GM12892 (cell line): ENCODE measurements at regions not wholly inside any gene's neighbourhood (a gene's known extent, or its start where the extent isn't known, plus 50 kb on each side); places are given as distances from the start of the nearest gene placed in this dataset.
"Not testable (repeated sequence)": the region's sequence is repeated elsewhere in the genome, so short reads cannot be mapped to it uniquely, and the experiment has no call there.

Experiments used
- DNase-seq: peaks from one replicate; pipeline ENCODE4 v3.0.0; 2011; ENCODE audit not compliant: insufficient read length
- FAIRE-seq: peaks from 2 replicates; lab custom pipeline; 2011; peaks lifted over from hg19 to GRCh38; lab: Jason Lieb, UNC
- POLR2A ChIP-seq: IDR thresholded peaks from 2 replicates; pipeline ENCODE4 v1.6.1; 2011; ENCODE audit warnings: low read depth, low read length, control low read depth
- POLR2AphosphoS5 ChIP-seq: IDR thresholded peaks from 2 replicates; pipeline ENCODE4 v1.6.1; 2011; ENCODE audit warnings: low read depth, low read length, control low read depth
- TAF1 ChIP-seq: IDR thresholded peaks from 2 replicates; pipeline ENCODE4 v1.6.1; 2011; ENCODE audit warnings: low read depth, mild to moderate bottlenecking, control low read depth, low read length, borderline replicate concordance

DNA sequence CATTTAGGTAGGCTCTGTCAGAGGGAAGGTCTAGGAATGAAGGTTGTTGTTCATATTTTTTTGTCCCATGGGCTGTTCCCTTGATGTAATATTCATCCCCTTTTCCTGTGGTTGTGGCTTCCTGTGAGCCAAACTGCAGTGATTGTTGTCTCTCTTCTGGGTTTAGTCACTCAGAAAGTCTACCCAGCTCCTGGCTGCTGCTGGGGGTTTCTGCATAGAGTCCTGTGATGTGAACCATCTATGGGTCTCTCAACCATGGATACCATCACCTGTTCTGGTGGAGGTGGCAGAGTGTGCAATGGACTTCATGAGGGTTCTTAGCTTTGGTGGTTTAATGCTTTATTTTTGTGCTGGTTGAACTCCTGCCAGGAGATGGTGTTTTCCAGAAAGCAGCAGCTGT lies 122.8 kb downstream of the ZC4H2 start:
- DNase-seq = no peak
- FAIRE-seq = no peak
- TF ChIP-seq POLR2A = no peak
- TF ChIP-seq TAF1 = no peak

DNA sequence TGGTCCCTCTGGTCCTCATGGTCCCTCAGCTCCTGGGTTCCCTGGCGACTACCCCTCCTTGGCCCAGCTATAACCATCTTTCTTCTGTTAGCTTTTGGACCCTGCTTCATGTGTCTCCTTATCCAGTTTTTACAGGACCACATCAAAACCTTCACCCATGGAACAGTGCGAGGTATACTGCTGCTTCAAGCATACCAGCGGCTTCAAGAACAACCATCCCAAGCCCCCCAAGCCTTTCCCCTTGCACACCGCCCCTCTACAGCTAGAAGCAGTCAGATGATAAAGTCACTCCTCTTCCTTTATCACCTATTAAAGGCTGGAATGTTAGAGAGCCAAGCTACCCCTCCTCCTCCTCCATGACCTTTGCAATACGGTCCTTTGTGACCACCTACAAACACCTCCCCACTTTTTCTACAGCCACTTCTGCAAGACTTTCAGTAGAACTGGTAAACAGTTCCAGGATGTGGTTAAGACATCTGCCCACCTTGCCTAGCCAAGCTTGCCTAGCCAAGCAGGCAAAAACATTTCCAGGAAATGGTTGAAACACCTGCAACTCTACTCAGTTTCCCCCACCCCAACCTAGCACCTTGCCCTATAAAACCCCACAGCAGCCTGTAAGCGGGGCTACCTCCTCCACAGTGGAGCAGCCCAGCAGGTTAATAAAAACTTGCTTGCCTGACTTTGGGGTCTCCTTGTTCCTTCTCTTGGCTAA lies 125.7 kb downstream of the ZC4H2 start:
- TF ChIP-seq POLR2AphosphoS5 (no peak), TAF1 (no peak), POLR2A (no peak)
- FAIRE-seq = peak; percentile 95
- no peak for DNase-seq

DNA sequence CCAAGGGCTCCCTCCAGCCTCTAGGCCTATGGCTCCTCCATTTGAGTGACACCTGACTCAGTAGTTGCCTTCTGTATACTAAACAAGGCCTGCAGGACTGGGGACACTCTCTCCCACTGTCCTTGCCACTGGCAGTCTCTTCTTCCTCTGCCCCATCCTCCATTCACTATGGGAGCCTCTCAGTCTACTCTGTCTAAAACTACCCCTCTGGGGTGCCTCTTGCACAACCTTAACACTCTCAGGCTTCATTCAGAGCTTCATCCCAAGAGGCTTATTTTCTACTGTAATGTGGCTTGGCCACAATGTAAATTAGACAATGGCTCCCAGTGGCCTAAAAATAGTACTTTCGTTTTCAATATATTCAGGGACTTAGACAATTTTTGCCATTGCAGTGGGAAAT lies 133.0 kb downstream of the ZC4H2 start:
- peak; percentile 76 for FAIRE-seq
- no peak for DNase-seq

GRCh38 chrX:64842492-64842891 lies 133.8 kb downstream of the ZC4H2 start:
- FAIRE-seq (peak; percentile 89), DNase-seq (no peak)
- TF ChIP-seq POLR2AphosphoS5 (no peak), TAF1 (no peak), POLR2A (no peak)

More for the DNA sequence above, 133.0 kb downstream of the ZC4H2 start:
- TF ChIP-seq POLR2A (no peak), POLR2AphosphoS5 (no peak), TAF1 (no peak)

- DNase-seq = no peak
- no peak for FAIRE-seq
- TF ChIP-seq TAF1 (no peak), POLR2A (no peak), POLR2AphosphoS5 (no peak)
These were observed 170.6 kb downstream of the ZC4H2 start for GRCh38 chrX:64805683-64806082.

DNA sequence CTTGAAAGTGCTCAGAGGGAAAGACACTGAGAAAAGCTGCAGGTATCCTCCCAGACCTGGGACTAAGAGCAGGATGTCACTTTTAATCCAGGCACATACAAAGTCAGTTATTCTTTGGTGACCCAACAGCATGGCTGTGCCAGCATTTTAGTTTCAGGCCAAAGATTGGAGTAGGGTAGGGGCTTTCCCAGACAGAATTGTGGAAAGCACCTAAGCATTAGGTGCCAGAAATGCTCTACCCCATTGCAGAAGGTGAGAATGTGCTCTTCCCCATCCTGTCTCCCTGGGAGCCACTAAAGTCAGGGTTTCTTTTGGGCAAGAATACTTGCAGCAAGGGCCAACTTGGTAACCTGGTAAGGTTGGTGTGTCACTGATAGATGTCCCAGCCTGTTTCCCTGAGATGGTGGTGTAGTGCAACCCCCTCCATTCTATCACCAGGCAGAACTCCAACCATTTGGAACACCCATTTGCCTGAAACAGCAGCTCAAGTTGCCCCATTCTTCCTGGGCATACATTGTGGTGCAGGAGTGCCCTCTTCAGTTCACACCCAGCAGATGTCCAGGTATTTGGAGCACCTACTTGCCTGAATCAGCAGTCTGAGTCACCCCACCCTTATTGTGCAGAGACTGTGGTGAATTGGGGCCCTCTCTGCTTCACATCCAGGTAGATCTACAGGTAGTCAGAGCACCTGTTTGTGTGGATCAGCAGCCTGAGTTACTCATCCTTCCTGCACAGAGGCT lies 183.5 kb downstream of the ZC4H2 start:
- DNase-seq (no peak), FAIRE-seq (peak; percentile 44)
- no peak for TF ChIP-seq POLR2A
- TF ChIP-seq TAF1 = no peak
- TF ChIP-seq POLR2AphosphoS5 = no peak

GRCh38 chrX:64782923-64783322 lies 193.3 kb downstream of the ZC4H2 start:
- no peak for FAIRE-seq
- TF ChIP-seq TAF1 (no peak), POLR2AphosphoS5 (no peak), POLR2A (no peak)

DNA sequence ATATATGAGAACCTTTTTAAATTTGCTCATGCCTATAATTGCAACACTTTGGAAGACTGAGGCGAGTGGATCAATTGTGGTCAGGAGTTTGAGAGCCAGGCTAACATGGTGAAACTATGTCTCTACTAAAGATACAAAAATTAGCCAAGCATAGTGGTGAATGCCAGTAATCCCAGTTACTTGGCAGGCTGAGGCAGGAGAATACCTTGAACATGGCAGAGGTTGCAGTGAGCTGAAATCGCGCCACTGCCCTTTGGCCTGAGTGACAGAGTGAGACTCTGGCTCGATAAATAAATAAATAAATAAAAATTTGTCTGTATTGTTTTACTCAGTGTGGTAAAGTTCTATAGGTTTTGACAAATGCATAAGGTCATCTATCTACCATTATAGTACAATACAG lies 218.2 kb downstream of the ZC4H2 start:
- DNase-seq = no peak
- no peak for FAIRE-seq
- TF ChIP-seq POLR2AphosphoS5 (no peak), POLR2A (no peak), TAF1 (no peak)

More at GRCh38 chrX:64782923-64783322, 193.3 kb downstream of the ZC4H2 start:
- no peak for DNase-seq

GRCh38 chrX:64739792-64740378 lies 236.4 kb downstream of the ZC4H2 start:
- no peak for TF ChIP-seq POLR2AphosphoS5
- no peak for TF ChIP-seq TAF1
- TF ChIP-seq POLR2A = no peak
- DNase-seq (no peak), FAIRE-seq (no peak)

DNA sequence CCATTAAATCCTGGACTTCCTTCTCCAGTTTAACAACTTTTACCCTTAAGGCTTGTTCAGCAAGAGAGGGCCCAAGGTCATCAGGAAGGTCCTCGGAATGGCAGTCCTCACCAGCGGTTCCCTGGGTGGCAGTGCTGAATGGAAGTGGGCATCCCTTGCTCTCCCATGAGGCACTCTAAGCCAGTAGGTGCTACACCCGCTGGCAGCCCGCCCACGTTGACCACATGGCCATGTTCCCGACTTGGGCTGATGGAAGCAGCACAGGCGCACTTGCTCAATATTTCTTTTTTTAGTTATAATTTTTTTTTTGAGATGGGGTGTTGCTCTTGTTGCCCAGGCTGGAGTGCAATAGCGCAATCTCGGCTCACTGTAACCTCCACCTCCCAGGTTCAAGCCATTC lies 277.9 kb downstream of the ZC4H2 start:
- DNase-seq = no peak
- TF ChIP-seq POLR2A = no peak
- no peak for TF ChIP-seq TAF1
- no peak for TF ChIP-seq POLR2AphosphoS5
- FAIRE-seq = no peak

- not testable (repeated sequence) for DNase-seq, FAIRE-seq
These were observed 280.9 kb downstream of the ZC4H2 start for GRCh38 chrX:64695372-64695771.

DNA sequence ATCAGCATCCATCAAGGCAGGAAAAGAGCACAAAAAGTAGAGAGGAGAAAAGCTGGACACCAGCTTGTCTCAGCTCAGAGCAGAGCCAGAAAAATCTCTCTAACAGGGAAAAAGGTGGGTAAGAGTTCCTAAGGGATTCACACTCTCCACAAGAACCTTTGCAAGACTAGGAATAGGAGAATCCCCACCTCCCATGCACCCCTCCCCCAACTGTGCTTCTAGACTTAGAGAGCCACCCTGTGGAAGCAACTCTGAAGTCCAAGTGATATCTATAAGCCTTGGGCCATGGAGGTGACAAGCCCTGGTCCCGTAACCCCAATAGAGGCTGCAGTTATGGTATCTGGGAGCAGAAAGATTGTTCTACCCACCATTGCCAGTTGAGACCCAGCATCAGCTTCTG lies 267.6 kb upstream of the MTMR8 start:
- FAIRE-seq (no peak), DNase-seq (no peak)
- TF ChIP-seq POLR2A (no peak), TAF1 (no peak), POLR2AphosphoS5 (no peak)

DNA sequence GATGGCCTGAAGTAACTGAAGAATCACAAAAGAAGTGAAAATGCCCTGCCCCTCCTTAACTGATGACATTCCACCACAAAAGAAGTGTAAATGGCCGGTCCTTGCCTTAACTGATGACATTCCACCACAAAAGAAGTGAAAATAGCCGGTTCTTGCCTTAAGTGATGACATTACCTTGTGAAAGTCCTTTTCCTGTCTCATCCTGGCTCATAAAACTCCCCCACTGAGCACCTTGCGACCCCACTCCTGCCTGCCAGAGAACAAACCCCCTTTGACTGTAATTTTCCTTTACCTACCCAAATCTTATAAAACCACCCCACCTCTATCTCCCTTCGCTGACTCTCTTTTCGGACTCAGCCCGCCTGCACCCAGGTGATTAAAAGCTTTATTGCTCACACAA lies 262.0 kb upstream of the MTMR8 start:
- not testable (repeated sequence) for DNase-seq, FAIRE-seq
